Activated CD4-positive, alpha-beta T cell treated with anti-CD3 and anti-CD28 coated beads for 36 hours (primary cell): ENCODE measurements at regions not wholly inside any gene's neighbourhood (a gene's known extent, or its start where the extent isn't known, plus 50 kb on each side); places are given as distances from the start of the nearest gene placed in this dataset.

Experiments
- ATAC-seq: fragments of 200-7000 bp; cut with Tn5 transposase; one replicate; pipeline ENCODE4 v1.10.0; 2021; ENCODE audit warnings: mild to moderate bottlenecking, moderate library complexity
- CTCF ChIA-PET: fragments of 350-600 bp; sonication (Branson Sonifier 250); formaldehyde crosslinking; loops from one replicate; lab custom pipeline; 2021; ENCODE audit warnings: antibody characterized with exemption; lab: Charles Lee
- POLR2A ChIA-PET: fragments of 350-600 bp; sonication (Branson Sonifier 250); formaldehyde crosslinking; loops from one replicate; lab custom pipeline; 2021; ENCODE audit warnings: antibody characterized with exemption, inconsistent platforms; lab: Charles Lee
- DNase-seq: peaks from one replicate; pipeline ENCODE4 v3.0.0-alpha.2; 2020
- H3K27ac Mint-ChIP-seq: one replicate; pipeline ENCODE4 v1.8.0; 2021; ENCODE audit warnings: mixed read lengths
- H3K27me3 Mint-ChIP-seq: one replicate; pipeline ENCODE4 v1.8.0; 2021; ENCODE audit warnings: mixed read lengths
- H3K36me3 Mint-ChIP-seq: one replicate; pipeline ENCODE4 v1.8.0; 2021; ENCODE audit warnings: low read depth, mixed read lengths
- H3K4me1 Mint-ChIP-seq: one replicate; pipeline ENCODE4 v1.8.0; 2021; ENCODE audit warnings: mixed read lengths
- H3K4me3 Mint-ChIP-seq: one replicate; pipeline ENCODE4 v1.8.0; 2021; ENCODE audit warnings: mild to moderate bottlenecking, moderate library complexity, mixed read lengths
- H3K9me3 Mint-ChIP-seq: one replicate; pipeline ENCODE4 v1.8.0; 2021; ENCODE audit warnings: low read depth, mixed read lengths
- intact Hi-C, 2 experiments: fragments of 100-400 bp; cut with DNase I in 1 of 2; cut with micrococcal nuclease in 1 of 2; formaldehyde crosslinking; loops; one replicate each; pipeline versions ENCODE4 v1.14.2 to v1.15.1; 2022 to 2024; cut with DNase I, micrococcal nuclease

GRCh38 chr14:97077253-97077653 lies 280.1 kb downstream of the VRK1 start:
- Mint-ChIP-seq H3K36me3 (no peaks in the 10 kb centered on the region), H3K27me3 (peaks cover 11% of the 10 kb centered on the region), H3K9me3 (no peaks in the 10 kb centered on the region), H3K4me1 (peaks cover 9% of the 10 kb centered on the region), H3K27ac (no peak overlapping the region), H3K4me3 (no peak overlapping the region)
- intact Hi-C loops: no loop called here
- DNase-seq: peak; percentile 24
- ChIA-PET CTCF (interaction anchor here (0.5 kb wide), 1 partner anchor 31 kb away, joined by 3 read pairs; no protein-coding TSS in a partner anchor), POLR2A (no interaction called here)
- ATAC-seq: peak; percentile 55

- peaks cover 11% of the 10 kb centered on the region for H3K27me3 Mint-ChIP-seq
- POLR2A ChIA-PET: no interaction called here
- DNase-seq (no peak), ATAC-seq (no peak)
- H3K36me3 Mint-ChIP-seq: no peaks in the 10 kb centered on the region
- intact Hi-C loops: no loop called here
- H3K9me3 Mint-ChIP-seq: no peaks in the 10 kb centered on the region
- no peak overlapping the region for H3K4me3 Mint-ChIP-seq
- peaks cover 9% of the 10 kb centered on the region for H3K4me1 Mint-ChIP-seq
- no peak overlapping the region for H3K27ac Mint-ChIP-seq
- CTCF ChIA-PET: no interaction called here
Observed at GRCh38 chr14:97077687-97078086, 280.5 kb downstream of the VRK1 start.

- ChIA-PET CTCF (no interaction called here), POLR2A (no interaction called here)
- no peak overlapping the region for H3K4me3 Mint-ChIP-seq
- no peaks in the 10 kb centered on the region for H3K36me3 Mint-ChIP-seq
- no peak for ATAC-seq
- intact Hi-C loops: no loop called here
- H3K4me1 Mint-ChIP-seq: peaks cover 9% of the 10 kb centered on the region
- H3K9me3 Mint-ChIP-seq: no peaks in the 10 kb centered on the region
- no peak for DNase-seq
- no peak overlapping the region for H3K27ac Mint-ChIP-seq
- peaks cover 11% of the 10 kb centered on the region for H3K27me3 Mint-ChIP-seq
Observed at GRCh38 chr14:97080991-97081390, 283.8 kb downstream of the VRK1 start.

- POLR2A ChIA-PET: no interaction called here
- CTCF ChIA-PET: interaction anchor here (0.6 to 0.7 kb wide), 2 partner anchors 9 to 62 kb away, joined by 3 to 5 read pairs; no protein-coding TSS in a partner anchor
- ATAC-seq (no peak), DNase-seq (no peak)
- Mint-ChIP-seq H3K4me1 (no peaks in the 10 kb centered on the region), H3K4me3 (no peak overlapping the region), H3K27ac (no peak overlapping the region), H3K9me3 (no peaks in the 10 kb centered on the region), H3K36me3 (no peaks in the 10 kb centered on the region), H3K27me3 (no peaks in the 10 kb centered on the region)
- intact Hi-C loops: no loop called here
Observed at GRCh38 chr14:97095269-97095668, 298.1 kb downstream of the VRK1 start.

DNA sequence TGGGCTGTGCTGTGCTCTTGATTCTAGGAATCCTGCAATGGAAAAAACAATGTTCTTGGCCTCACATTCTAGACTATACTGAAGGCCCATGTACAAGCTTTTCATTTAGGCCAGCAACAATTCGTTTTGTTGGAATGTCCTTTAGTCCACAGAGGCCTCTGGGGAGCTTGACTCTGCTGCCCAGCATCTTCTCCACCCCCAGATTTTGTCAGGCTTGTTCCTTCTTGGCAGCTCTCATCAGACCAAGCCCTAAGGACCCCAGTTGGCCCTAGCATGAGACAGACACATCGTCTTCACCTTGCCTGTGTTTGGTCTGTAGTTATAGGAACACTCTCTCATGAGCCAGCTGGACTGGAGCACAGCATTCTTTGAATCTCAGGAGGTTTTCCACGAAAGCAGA lies 300.1 kb downstream of the VRK1 start:
- ChIA-PET CTCF (interaction anchor here (1.0 kb wide), 1 partner anchor 25 kb away, joined by 3 read pairs; no protein-coding TSS in a partner anchor), POLR2A (no interaction called here)
- Mint-ChIP-seq H3K36me3 (no peaks in the 10 kb centered on the region), H3K27me3 (no peaks in the 10 kb centered on the region), H3K27ac (no peak overlapping the region), H3K4me1 (no peaks in the 10 kb centered on the region), H3K9me3 (no peaks in the 10 kb centered on the region), H3K4me3 (no peak overlapping the region)
- no peak for DNase-seq
- intact Hi-C loops: no loop called here
- ATAC-seq: no peak

- Mint-ChIP-seq H3K4me3 (no peak overlapping the region), H3K9me3 (no peaks in the 10 kb centered on the region), H3K27me3 (peaks cover 5% of the 10 kb centered on the region), H3K4me1 (no peaks in the 10 kb centered on the region), H3K36me3 (no peaks in the 10 kb centered on the region), H3K27ac (no peak overlapping the region)
- CTCF ChIA-PET: interaction anchor here (0.7 to 1.0 kb wide), 2 partner anchors 10 to 14 kb away, joined by 3 read pairs; no protein-coding TSS in a partner anchor
- ATAC-seq: no peak
- no peak for DNase-seq
- intact Hi-C loops: no loop called here
- POLR2A ChIA-PET: no interaction called here
Observed at GRCh38 chr14:97100306-97100705, 303.1 kb downstream of the VRK1 start.

DNA sequence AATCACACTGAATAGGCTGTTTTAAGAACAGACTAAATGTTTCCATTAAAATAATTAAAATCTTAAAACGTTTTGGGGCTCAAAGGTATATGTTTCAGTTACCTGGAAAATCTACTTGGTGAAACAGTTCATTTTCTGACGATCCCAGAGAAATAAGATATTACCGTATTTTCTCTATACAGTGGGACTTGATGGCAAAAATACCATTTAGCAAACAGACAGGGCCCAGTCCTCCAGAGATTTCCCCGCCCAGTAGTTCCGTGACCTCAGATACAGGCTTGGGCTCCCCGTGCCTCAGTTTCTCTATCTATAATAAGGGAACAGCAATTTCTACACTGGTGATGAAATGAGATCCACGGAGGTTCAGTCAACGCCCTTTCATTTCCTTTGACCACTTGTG lies 304.4 kb downstream of the VRK1 start:
- DNase-seq (no peak), ATAC-seq (no peak)
- Mint-ChIP-seq H3K4me3 (no peak overlapping the region), H3K4me1 (no peaks in the 10 kb centered on the region), H3K9me3 (no peaks in the 10 kb centered on the region), H3K27ac (no peak overlapping the region), H3K36me3 (no peaks in the 10 kb centered on the region), H3K27me3 (peaks cover 5% of the 10 kb centered on the region)
- intact Hi-C loops: no loop called here
- ChIA-PET POLR2A (no interaction called here), CTCF (interaction anchor here (0.7 kb wide), 1 partner anchor 1665 kb away, joined by 3 read pairs; no protein-coding TSS in a partner anchor)

DNA sequence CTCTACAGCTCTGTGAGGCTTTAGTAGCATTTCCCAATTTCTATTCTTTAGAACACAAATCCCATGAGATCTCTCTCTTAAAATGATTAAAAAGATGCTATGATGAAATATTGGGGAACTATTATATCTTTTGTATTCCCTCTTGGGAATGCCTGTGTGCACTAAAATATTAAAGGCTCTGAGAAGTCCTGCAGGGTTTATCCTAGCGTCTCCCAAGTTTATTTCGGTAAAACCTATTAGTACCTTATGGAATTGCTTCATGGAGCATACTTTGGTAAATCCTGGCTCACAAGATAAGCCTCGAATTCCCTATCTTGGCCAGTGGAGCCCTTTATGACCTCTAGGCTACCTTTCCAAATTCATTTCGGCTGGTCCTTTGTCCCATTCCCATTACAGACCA lies 306.8 kb downstream of the VRK1 start:
- ATAC-seq: no peak
- Mint-ChIP-seq H3K27ac (no peak overlapping the region), H3K4me3 (no peak overlapping the region), H3K36me3 (peaks cover 4% of the 10 kb centered on the region), H3K27me3 (peaks cover 5% of the 10 kb centered on the region), H3K9me3 (peaks cover 3% of the 10 kb centered on the region), H3K4me1 (no peaks in the 10 kb centered on the region)
- ChIA-PET POLR2A (no interaction called here), CTCF (no interaction called here)
- intact Hi-C loops: no loop called here
- DNase-seq: no peak

- no peak for ATAC-seq
- Mint-ChIP-seq H3K27me3 (peaks cover 5% of the 10 kb centered on the region), H3K4me1 (no peaks in the 10 kb centered on the region), H3K4me3 (no peak overlapping the region), H3K27ac (no peak overlapping the region), H3K9me3 (peaks cover 4% of the 10 kb centered on the region), H3K36me3 (peaks cover 4% of the 10 kb centered on the region)
- POLR2A ChIA-PET: no interaction called here
- CTCF ChIA-PET: no interaction called here
- intact Hi-C loops: no loop called here
- DNase-seq: peak; percentile 10
Observed at GRCh38 chr14:97106166-97106565, 309.0 kb downstream of the VRK1 start.

DNA sequence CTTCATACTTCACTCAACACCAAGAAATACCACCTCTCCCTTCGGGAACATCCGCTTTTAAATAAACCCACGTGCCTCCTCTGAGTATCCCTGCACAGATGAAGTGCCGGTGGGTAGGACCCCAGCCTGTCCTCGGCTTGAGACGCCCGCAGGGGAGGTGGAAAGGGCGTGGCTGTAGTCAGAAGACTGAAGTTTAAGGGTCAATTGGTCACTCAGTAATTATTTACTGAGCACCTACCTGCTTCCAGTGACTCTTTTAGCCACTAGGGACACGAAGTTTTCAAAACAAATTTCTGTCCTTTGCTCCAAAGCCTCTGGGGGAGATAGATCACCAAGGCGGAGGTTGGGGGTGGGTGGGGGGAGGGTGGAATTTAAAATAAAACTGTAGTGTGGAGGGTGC lies 309.4 kb downstream of the VRK1 start:
- POLR2A ChIA-PET: no interaction called here

GRCh38 chr14:97107080-97107479 lies 309.9 kb downstream of the VRK1 start:
- ATAC-seq: no peak
- intact Hi-C loops: no loop called here
- Mint-ChIP-seq H3K4me3 (no peak overlapping the region), H3K27me3 (peaks cover 5% of the 10 kb centered on the region), H3K36me3 (peaks cover 4% of the 10 kb centered on the region), H3K27ac (no peak overlapping the region), H3K9me3 (peaks cover 4% of the 10 kb centered on the region), H3K4me1 (no peaks in the 10 kb centered on the region)
- CTCF ChIA-PET: interaction anchor here (0.6 to 0.7 kb wide), 2 partner anchors 671 to 764 kb away, joined by 3 read pairs; no protein-coding TSS in a partner anchor
- POLR2A ChIA-PET: no interaction called here
- DNase-seq: no peak

More for the DNA sequence above, 309.4 kb downstream of the VRK1 start:
- Mint-ChIP-seq H3K4me1 (no peaks in the 10 kb centered on the region), H3K27me3 (peaks cover 5% of the 10 kb centered on the region), H3K36me3 (peaks cover 4% of the 10 kb centered on the region), H3K9me3 (peaks cover 4% of the 10 kb centered on the region), H3K4me3 (no peak overlapping the region), H3K27ac (no peak overlapping the region)
- no peak for ATAC-seq
- intact Hi-C loops: no loop called here
- CTCF ChIA-PET: interaction anchor here (0.6 to 0.7 kb wide), 2 partner anchors 671 to 764 kb away, joined by 3 read pairs; no protein-coding TSS in a partner anchor
- no peak for DNase-seq

DNA sequence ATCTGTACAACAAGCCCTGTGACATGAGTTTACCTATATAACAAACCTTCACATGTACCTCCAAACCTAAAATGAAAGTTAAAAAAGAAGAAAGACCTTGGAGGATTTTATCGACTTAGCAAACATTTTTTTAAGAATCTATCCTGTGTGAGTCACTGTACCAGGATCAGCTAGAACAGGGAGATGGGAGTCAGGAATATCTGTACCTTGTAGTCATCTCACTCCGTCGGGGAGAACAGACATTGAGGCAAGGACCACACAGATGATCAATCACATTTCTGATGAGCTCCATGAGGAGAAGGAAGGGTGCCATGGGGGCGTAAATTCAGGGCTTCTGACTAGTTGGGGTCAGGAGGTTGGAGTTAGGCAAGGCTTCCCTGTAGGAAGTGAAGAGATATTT lies 310.6 kb downstream of the VRK1 start:
- Mint-ChIP-seq H3K36me3 (peaks cover 4% of the 10 kb centered on the region), H3K27me3 (peaks cover 5% of the 10 kb centered on the region), H3K9me3 (peaks cover 4% of the 10 kb centered on the region), H3K4me3 (no peak overlapping the region), H3K27ac (no peak overlapping the region), H3K4me1 (no peaks in the 10 kb centered on the region)
- intact Hi-C loops: no loop called here
- CTCF ChIA-PET: interaction anchor here (0.7 kb wide), 1 partner anchor 31 kb away, joined by 3 read pairs; no protein-coding TSS in a partner anchor
- DNase-seq: no peak
- no peak for ATAC-seq
- POLR2A ChIA-PET: no interaction called here
